ENCODE measurements at regions not wholly inside any gene's neighbourhood (a gene's known extent, or its start where the extent isn't known, plus 50 kb on each side); places are given as distances from the start of the nearest gene placed in this dataset.
"Not testable (repeated sequence)": the region's sequence is repeated elsewhere in the genome, so short reads cannot be mapped to it uniquely, and the experiment has no call there.

DNA sequence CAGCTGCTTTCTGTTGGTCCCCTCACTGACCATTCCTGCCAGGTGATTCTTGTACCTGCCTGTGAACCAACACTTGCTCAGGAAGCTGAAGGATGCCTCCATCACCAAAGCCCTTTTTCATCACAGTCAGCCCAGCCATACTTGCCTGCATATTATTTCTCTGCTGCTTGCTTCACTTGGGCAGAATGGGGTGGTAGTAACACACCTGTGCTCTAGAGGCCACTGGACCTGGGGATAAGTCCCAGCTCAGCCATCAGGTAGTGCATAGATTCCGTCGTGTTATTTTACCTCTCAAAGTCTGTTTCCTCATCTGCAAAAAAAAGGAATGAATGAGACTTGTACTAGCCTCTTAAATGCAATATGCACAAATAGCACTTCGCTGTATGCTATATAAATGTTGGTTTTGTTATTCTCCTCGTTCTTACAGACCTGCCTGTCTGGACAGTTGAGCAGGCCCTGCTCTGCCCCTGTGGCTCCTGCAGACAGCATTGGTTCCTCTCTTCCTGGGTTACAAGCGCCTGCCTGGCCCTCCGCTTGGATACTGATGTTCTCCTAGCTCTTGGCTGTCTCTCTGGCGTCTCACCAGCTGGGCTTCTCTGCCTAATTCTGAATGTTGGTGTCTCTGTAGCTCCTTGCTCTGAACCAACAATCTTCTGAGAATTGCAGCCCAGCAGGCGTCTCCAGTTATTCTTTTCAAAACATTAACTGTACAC lies 151.8 kb downstream of the UNC5CL start:
- intact Hi-C loops (cut with micrococcal nuclease): no loop called here

DNA sequence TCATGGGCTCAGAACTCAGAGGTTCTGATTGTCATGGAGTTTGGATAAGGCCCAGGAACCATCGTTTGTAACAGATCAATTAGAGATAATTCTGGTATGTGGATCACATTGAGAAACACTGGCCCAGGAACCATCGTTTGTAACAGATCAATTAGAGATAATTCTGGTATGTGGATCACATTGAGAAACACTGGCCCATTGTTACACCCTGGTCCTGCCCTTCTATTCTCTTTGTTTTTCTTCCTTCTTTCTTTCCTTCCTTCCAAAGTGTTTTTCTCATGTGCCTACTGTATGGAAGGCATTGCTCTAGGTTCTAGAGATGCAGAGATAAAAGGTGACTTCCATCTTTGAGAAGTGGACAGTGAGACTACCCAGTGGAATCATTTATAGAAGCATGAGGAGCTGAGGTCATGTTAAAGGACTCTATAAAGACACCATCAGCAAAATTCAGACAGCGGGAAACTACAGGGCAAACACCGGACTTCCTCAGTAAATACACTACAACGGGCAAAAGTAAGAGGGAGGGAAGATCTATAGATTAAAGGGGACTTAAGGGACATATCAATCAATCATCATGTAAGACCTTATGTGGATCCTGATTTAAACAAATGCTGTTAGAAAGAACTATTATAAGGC lies 153.8 kb downstream of the UNC5CL start:
- intact Hi-C loops (cut with micrococcal nuclease): no loop called here

DNA sequence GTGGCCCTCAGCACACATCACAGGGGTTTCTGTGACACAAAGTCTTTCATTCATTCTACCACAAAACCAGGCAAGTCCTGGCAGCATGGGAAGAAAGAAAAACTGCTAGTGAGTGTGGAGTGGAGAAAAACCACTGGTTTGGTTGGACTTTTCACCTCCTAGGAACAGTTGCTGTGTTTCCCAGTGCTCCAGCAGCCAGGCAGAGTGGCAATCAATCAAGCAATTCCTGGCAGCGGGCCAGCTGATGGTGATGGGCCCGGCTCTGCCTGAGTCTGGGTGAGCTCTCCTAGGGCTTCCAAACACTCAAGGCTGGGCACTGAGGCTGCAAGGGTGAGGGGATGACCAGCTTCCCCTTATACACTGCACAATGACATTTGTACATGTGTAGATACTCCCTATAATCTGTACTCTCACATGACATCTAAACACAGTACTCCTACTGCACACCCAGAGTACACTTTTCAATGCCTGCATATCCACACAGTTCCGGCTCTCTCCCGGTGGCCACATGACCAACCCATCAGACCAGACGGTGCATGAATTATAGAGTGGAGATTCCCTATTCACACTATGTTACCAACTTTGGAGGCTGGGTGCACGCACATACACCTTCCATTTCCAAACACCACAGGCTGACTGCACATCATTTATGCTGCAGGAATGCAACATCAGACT lies 156.6 kb downstream of the UNC5CL start:
- intact Hi-C loops (cut with micrococcal nuclease): no loop called here

DNA sequence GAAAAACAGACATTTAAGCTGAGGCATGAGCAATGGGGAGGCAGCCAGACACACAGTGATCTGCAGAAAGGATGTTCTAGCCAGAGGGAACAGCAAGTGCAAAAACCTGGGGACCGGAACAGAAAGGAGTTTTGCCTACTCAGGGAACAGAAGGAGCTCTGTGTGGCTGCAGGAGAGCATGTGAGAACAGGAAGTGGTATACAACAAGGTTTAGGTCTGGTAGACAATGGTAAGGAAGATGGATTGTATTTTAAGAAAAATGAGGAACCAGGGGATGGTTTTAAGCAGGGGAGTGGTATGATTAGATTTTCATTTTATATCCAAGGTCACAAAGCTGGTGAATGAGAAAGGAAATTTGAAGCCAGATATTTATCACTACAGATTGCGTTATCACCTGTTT lies 157.5 kb downstream of the UNC5CL start:
- intact Hi-C loops (cut with micrococcal nuclease): no loop called here

DNA sequence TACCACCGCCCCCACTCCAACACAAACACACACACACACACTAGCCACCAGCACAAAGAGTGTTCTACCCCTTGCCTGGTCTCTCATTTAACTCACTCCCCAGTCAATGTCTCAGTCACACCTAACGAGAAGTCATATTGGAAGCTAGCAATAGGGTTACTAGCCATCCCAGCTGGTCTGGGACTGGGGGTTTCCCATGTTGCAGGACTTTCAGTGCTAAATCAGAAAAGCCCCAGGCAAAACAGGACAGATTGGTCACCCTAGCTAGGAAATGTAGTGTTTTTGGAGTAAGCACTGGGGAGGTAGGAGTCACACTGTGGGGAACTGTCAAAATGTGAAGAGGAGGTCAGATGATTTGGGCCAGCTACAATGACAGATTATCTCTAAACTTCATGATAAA lies 158.1 kb downstream of the UNC5CL start:
- intact Hi-C loops (cut with micrococcal nuclease): no loop called here

DNA sequence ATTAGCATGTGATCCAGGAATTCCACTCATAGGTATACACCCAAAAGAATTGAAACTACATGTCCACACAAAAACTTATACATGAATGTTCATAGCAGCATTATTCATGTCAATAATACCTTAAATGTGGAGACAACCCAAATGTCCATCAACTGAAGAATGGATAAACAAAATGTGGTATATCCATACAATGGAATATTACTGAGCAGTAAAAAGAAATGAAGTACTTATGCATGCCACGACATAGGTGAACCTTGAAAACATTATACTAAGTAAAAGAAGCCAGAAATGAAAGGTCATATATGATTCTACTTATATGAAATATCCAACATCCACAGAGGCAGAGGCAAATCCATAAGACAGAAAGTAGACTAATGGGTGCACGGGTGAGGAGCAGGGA lies 159.9 kb downstream of the UNC5CL start:
- intact Hi-C loops (cut with micrococcal nuclease): no loop called here

DNA sequence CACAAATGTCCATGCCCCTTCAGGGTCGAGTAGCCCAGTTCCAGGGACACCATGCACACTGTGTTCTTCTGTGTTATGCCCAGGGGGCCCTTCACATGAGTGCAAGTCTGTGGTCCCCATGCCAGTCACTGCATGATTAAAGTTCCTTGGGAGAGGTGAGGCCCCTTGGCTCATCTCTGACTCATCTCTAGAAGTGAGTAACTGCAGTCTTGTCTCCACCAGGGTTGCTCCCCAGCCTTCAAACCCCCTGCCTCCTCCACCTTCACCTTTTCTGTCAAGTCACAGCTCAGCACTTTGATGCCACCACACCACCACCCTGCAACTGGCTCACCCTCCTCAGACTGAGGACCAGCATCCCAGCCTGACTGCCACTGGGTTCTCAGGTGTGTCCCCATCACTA lies 161.7 kb downstream of the UNC5CL start:
- intact Hi-C loops (cut with micrococcal nuclease): no loop called here

DNA sequence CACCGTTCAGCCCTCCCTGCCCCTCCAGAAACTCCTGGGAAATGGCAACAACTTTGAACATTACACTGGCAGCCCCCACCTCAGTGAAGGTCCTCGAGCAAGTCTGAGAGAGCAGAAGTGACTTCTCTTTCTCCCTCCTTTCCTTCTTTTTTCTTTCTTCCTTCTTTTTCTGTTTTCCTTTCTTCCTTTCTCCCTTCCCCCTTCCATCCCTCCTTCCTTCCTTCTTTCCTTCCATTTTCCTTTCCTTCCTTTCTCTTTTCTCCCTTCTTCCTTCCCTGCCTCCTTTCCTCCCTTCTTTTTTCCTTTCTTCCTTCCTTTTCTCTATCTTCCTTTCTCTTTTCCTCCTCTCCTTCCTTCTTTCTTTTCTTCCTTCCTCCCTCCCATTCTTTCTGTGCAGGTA lies 162.7 kb downstream of the UNC5CL start:
- intact Hi-C loops (cut with micrococcal nuclease): no loop called here

DNA sequence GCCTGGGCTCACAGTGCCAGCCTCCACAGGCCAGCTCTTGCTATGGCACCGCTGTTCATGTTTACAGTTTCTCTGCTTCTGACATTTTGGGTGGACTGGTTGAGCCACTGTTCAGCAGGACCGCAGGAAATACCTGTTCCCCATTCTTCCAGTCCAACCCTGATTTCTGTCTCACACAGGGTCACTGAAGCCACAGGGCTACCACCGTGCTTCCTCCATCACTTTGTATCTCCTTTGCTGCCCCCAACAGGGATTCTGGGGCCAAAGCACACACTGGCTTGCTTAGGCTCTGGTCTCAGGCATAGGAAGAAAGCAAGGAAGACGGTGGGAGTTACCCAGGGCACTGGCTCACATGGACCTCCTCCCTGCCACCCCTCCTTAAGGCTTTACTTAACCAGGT lies 164.5 kb downstream of the UNC5CL start:
- intact Hi-C loops (cut with micrococcal nuclease): no loop called here

DNA sequence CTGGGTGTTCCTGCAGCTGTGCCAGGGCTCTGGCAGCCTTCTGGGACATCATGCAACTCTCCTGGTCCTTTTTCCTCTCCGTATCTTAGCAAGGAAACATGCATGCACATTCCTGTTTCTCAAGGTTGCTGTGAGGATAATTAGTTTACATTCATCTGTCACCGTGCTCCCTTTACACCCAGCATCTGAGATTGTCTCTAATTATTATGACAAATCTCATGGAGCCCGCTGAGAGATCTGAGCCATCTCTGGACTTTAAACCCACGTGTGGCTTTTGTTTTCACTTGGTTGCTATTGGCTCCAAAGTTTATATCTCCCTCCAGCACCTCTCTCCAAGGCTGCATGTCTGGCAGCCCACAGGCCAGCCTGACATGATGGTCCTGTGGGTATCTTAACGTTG lies 167.6 kb downstream of the UNC5CL start:
- intact Hi-C loops (cut with micrococcal nuclease): no loop called here

DNA sequence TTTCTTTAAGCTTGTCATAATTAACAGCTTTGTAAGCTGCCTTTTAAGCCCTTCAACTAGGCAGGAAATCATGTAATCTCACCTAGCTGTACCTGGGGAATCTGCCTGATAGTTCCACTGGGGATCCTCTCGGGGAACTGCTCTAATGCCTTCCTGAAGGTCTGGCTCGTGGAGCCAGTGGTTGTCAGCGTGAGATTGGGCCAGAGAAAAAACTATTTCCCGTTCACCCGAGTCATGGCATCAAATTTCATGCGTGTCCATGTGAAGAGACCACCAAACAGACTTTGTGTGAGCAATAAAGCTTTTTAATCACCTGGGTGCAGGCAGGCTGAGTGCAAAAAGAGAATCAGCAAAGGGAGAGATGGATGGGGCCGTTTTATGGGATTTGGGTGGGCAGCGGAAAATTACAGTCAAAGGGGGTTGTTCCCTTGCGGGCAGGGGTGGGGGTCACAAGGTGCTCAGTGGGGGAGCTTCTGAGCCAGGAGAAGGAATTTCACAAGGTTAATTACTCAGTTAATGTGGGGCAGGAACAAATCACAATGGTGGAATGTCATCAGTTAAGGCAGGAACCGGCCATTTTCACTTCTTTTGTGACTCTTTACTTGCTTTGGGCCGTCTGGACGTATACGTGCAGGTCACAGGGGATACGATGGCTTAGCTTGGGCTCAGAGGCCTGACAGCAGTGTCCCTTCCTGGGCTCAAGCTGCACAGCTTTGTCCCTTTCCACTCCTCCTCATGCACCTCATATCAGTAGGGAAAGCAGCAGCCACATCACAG lies 170.7 kb downstream of the UNC5CL start:
- intact Hi-C loops (cut with micrococcal nuclease): not testable (repeated sequence)

DNA sequence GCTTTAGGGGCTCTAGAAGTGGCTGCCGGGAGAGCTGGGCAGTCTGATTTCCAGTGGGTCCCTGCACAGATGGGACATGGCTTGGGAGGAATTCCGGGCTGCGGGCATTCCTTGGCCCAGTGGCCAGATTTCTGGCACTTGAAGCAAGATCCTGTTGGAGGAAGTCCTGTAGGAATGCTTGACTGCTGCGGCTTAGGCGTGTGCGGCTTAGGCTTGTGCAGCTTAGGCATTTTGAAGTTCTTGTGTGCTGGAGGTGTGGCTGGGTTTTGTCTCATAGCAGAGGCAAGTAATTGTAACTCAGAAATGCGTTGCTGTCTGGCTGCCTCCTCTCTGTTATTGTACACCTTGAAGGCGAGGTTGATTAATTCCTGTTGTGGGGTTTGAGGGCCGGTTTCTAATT lies 171.5 kb downstream of the UNC5CL start:
- intact Hi-C loops (cut with micrococcal nuclease): not testable (repeated sequence)

DNA sequence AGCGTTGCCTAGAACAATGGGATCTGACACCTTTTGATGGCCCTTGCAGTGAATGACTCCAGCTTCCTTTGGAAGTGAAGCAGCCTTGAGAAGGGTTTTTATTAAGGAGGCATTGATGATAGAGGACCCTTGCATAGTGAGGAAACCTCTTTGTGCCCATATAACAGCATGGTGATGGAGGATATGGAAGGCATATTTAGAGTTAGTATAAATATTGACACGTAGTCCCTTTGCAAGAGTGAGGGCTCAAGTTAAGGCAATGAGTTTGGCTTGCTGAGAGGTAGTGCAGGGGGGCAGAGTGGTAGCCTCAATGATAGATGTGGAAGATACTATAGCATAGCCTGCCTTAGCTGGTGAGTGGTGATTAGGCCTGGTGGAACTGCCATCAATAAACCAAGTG lies 173.8 kb downstream of the UNC5CL start:
- intact Hi-C loops (cut with micrococcal nuclease): not testable (repeated sequence)

DNA sequence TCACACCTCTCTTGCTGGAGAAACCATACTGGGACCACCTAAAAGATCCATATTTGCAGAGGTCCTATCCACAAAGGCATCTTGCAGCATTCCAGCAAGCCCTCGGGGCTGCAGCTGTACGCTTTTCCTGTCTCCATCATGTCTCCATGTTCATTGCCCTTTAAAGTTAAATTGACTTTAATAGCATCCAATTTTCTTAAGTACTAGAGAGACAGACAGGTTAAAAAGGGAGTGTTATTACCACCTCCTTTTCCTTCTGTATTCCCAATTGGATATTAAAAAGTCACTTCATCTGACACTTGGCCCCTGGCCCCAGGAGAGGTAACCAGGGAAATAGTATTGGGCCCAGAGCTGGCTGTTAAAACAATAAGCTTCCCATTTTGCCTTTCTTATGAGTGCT lies 178.6 kb downstream of the UNC5CL start:
- intact Hi-C loops (cut with micrococcal nuclease): no loop called here

DNA sequence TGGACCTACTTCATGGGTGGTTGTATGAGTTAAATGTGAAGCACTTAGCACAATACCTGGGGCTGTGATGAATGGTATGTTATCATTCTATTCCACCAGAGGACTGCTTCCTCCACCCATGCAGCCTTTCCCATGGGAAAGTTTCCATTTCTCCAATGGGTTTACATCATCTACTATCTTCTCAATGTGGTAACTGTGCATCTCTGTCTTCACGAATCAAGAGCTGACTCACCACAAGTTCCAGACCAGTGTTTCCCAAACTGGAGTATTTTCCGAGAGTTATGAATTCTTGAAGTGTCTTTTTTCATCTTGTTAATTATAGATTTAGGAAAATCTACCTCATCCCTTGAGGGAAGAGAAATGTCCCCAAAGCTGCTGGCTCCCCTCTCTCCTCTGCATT lies 182.8 kb downstream of the UNC5CL start:
- intact Hi-C loops (cut with micrococcal nuclease): no loop called here

DNA sequence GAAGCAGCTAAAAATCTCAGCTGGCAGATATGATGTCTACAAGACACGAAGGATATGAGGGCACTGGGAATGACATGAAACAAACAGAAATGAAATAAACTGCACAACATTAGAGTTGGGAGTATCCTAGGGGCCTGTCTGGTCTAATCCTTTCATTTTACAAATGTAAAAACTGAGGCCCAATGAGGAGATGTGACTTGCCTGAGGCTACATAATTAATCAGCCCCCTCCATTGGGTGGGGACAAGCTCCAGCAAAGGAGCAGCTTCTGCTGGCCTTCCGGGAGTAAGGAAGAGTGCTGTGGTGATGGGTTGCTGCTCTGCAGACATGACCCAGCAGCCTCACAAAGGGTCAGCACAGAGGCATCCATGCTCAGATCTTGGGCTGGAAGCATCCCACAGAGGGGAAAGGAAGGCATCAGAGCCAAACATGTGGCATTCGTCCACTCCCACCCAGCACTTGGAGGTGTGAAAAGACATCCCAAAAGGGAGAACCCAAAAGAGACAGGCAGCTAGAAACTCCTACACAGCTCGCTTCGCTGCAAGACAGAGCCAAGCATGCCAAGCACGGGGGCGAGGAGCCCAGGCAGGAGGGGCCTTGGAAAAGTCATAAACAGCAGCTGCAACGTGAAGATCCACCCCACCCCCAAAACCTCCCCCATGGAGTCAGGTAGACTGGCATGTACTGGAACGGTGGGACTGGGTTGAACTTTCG lies 183.7 kb downstream of the UNC5CL start:
- intact Hi-C loops (cut with micrococcal nuclease): no loop called here

DNA sequence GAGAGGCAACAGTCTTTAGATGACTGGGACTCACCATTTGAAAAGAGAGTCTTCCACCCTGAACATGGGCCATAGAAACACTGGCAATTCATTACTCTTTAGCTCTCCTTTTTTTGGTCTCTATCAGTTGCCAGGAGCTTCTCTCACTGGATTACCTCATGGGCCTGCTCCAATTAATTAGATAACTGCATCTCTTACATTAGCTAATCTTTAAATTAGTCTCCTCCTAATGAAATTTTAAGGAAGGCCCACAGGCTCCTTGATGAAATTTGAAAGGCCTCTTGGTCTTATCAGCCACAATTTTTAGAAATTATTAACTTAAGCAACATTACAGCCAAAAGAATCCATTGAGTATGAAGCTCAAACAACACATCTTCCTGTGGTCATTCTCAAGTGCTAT lies 184.4 kb downstream of the UNC5CL start:
- intact Hi-C loops (cut with micrococcal nuclease): no loop called here

DNA sequence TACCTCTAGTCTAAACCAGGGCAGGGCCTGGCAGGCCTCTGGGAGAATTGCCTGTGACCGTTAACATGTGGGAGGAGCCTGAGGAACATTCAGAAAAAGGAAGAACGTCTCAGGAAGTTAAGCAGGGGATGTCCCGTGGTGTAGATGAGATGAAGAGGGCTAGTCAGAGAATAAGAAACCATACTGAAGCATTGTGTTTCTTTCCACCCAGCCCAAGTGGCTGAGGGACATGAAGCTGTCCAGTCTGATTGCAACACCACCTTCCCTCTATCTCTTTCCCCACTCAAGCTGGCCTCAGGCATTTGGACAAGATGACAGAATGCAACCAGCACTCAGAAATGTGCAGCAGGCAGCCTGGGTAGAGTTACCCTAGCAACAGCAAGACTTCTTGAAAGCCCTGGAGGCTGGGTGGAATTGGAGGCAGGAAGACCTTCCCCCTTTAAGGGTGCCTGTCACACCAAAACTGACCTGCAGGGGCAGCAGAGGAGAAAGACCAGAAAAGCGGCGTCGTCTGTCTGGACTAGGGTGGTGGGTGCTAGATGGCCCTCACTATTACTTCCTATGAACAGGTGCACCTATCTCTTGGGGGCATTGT lies 186.1 kb downstream of the UNC5CL start:
- intact Hi-C loops (cut with micrococcal nuclease): no loop called here

DNA sequence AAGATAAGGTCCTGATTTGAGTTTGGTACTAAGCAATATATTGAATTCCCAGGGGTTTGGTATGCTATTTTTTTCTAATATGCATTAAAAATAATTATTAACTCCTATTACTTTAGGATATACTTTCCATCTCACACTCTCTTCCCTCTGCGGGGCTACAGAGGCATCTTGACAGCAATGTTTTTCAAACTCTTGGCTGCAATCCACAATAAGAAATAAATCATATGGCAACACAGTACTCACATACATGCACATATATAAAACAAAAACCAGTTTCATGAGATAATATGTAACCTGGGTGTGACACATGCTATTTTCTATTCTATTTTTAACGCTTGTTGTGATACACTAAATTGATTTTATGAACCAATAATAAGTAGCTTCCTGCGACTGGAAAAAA lies 189.5 kb downstream of the UNC5CL start:
- intact Hi-C loops (cut with micrococcal nuclease): loop anchor here (5.0 kb wide), 1 partner anchor 468 kb away; no protein-coding TSS in a partner anchor

DNA sequence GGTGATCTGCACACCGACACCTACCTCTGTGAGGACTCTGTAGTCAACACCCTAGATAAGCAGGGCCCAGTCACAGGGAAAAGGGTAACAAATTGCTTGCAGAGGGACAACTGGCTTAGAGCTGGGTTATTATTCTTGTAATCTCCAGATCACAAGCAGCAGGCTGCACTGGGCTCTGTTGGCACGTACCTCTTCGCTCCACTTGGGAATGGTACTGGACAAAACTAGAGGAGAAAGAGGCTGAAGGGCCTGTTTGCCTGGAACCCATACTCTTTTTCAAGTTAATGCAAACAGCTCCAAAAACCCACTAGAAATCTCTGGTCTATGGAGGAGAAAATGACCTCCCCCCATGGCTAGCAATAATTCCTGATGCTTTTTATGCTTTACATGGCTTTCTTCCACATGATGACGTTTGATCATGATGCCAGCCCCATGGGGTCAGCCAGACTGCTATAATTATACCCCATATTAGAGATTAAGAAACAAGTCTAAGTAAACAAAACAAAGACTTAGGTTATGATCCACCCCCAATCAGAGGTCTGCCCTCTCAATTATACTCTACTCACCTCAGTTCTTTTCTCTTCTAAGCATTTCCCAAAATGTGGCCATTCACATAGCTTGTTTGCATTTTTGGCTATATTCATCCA lies 190.0 kb downstream of the UNC5CL start:
- intact Hi-C loops (cut with micrococcal nuclease): loop anchor here (5.0 kb wide), 1 partner anchor 468 kb away; no protein-coding TSS in a partner anchor

All from T-helper 1 cell treated with Interleukin-12 subunit alpha and Interleukin-12 subunit beta and Interleukin-4 antibody, amounts not matched to agents 30 ng/mL and 1 ng/mL, for 36 hours (primary cell).